Fibroblast of peridontal ligament (primary cell): ENCODE measurements at regions not wholly inside any gene's neighbourhood (a gene's known extent, or its start where the extent isn't known, plus 50 kb on each side); places are given as distances from the start of the nearest gene placed in this dataset.
A peak's percentile ranks its signal among the peaks of the same experiment; 100 is the strongest.
"Not testable (repeated sequence)": the region's sequence is repeated elsewhere in the genome, so short reads cannot be mapped to it uniquely, and the experiment has no call there.

Experiments used
- DNase-seq: peaks from one replicate; pipeline ENCODE4 v3.0.0-alpha.2; 2010; ENCODE audit errors: extremely low read depth

DNA sequence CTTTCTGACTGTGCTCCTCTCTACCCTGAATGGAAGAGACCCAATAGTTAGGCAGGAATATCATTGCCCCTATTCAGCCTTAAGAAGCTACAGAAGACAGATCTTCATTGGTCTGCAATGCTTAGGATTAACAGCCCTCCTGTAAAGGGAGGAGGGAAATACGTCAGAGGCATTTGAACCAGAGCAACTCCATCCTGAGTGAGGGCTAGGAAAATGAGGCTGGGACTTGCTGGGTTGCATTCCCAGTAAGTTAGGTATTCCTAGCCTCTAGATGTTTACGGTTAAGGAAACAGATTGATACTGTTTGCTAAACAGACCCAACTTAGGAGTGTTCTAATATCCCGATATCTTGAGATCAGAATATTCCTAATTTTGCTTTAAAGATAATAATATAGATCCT, 63.5 kb downstream of the PCDH18 start:
- no peak for DNase-seq

DNA sequence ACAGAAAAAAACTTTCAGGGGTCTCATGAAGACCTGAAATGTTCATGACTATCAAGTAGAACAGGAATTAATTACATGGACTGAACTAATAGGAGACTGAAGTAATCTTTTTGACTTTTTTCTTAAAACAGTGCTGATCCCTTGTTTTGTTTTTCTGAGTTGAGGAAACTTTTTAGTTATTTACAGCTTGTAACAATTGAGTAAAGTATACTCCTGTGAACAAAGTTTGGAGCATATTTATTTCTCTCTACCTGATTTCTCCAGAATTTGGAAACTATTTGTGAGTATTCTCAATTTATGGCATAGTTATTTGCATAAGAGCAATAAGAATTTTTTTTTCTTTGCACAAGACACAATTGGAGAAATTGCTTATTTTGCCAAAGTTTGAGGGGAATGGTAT, 64.8 kb downstream of the PCDH18 start:
- no peak for DNase-seq

DNA sequence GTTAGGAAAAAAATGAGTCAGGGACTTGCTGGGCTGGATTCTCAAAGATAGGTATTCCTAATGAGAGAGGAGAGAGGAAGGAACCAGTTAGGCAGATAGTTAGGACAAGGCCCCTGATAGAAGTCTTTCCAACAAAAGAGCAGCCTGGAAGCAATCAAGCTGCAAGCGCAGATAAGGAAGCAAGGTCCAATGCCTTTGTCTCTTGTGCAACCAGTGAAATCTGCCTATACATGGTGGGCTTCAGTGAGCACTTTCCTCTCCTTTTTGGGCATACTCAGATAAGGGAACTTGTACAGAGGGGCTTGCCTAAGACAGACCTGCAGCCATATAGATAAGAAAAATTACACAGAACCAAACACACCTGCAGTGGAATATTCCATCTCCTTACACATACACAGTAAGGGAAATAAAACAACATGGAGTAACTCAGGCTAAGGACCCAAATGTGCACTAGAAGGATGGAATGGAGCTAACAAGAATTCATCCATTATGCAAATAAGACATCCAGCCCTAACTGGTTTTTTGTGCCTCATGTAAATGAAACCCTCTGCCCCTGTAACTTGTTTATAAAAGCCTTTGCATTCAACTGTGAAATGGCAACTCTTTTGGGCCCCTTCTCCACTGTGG, 68.8 kb downstream of the PCDH18 start:
- no peak for DNase-seq

DNA sequence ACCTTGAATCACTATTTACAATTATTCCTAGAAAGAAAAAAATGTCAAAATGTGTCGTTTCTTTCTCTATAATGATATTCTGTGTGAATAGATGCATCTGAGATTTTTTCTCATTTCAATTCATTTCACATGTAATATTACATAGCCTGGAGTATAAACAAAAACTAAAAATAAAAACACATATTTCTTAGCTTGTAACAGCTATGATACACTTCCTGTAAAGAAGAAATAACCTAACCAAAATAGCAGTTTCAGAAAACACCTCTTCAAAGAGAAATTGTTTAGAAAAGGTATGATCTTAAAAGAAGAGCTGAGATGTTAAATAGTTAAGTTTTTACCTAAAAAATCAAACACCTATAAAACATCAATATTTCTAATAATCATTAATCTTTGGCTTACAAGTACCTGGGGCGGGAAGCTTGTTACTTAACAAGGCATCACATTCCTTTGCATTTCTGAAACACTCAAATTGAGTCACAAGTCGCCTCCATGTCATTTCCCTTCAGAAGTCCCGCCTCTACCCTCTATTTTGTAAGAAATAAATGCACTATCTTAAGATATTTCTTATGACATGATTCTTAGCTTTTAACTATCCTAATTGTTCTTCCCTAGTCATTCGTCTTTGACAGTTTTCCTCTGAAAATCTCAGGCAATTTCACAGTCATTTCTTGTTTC, 76.5 kb downstream of the PCDH18 start:
- DNase-seq, result no peak

DNA sequence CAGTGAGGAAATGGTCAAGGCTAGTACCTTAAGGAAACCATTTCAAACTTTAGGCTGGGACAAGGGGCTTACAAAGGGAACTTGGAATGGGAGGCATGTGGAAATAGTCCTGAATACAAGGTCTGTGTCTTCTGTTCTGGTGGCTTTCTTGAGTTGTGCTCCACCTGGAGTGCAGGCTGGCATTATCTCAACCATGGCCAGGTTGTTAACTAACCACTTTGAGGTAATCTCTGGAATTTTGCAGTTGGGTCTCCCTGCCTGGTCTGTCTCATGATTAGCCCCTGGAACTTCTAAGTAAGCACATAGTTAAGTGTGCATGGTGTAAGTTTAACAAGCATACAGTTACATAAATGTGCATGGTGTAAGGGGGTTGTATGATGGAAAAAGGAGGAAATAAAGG, 77.5 kb downstream of the PCDH18 start:
- no peak for DNase-seq

DNA sequence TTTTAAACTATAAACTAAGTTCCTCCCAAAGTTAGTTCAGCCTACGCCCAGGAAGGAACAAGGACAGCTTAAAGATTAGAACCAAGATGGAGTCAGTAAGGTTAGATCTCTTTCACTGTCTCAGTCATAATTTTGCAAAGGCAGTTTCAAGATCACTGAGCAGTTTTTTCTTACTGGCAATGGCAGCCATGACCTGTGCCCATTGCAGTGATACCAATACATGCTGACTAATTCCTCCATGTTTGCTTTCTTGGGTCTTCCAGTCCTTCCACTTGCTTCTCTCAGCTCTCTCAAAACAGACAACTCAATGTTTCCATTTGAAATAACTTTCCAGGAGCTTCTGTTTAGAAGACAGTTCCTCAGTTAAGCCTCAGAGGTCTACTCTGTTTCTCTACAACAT, 79.5 kb downstream of the PCDH18 start:
- no peak for DNase-seq

DNA sequence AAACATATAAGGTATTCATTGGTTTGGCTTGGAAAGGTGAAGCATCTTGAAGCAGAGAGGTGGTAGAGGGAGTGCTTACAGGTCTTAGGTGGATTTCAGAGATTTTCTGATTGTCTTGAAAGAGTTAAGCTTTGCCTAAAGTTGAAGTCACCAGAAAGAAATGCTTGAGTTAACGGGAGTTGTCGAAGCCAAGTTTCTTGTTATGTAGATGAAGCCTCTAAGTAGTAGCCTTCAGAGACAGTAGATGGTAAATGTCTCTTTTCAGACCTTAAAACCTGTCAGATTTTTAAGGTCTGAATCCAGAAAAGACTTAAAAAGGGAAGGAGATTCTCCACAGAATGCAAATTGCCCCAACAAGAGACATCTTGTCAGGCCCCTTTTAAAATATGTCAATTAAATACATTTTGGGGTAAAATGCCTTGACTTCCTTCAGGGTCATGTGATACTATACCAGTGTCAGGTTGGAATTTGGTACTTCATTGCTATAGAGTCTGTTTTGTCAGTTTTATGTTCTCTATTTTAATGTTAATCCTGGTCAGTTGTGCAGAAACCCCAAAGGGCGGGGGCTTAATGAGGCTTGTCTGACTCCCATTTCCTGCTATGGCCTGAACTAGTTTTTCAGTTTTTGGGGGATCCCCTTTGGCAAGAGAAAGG, 81.0 kb downstream of the PCDH18 start:
- DNase-seq, result peak; percentile 30

DNA sequence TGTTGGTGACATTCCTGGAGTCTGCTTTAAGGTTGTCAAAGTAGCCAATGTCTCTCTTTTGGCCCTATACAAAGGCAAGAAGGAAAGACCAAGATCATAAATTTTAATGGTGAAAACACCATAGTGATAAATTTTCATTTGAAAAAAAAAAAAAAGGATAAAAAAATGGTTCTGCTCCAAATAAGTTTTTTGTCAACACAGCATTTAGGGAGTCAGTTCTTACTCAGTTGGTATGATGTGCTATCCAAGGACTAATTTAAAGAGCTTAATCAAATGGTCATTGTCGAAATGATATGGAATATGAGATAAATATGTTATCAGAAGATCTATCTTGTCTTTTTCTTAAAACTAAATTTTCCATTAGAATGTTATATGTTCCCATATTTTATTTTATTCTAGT, 83.9 kb downstream of the PCDH18 start:
- DNase-seq, result no peak

DNA sequence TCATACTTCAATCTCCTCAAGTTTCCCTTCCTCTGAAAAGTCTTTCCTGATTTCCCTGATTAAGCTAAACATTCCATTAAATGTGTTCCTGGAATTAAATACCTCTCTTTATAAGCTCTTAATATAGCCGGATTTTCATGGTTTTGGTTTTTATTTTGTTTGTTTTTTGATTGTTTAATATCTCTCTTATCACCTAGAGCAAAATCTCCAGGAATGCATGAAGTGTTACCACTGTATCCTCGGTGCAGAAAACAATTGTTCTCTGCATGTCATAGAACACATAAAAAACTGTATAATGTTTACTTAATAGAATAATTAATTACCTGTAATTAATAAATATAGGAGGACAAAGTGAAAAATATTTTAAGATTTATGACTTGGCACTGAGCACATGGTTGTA, 86.2 kb downstream of the PCDH18 start:
- no peak for DNase-seq

DNA sequence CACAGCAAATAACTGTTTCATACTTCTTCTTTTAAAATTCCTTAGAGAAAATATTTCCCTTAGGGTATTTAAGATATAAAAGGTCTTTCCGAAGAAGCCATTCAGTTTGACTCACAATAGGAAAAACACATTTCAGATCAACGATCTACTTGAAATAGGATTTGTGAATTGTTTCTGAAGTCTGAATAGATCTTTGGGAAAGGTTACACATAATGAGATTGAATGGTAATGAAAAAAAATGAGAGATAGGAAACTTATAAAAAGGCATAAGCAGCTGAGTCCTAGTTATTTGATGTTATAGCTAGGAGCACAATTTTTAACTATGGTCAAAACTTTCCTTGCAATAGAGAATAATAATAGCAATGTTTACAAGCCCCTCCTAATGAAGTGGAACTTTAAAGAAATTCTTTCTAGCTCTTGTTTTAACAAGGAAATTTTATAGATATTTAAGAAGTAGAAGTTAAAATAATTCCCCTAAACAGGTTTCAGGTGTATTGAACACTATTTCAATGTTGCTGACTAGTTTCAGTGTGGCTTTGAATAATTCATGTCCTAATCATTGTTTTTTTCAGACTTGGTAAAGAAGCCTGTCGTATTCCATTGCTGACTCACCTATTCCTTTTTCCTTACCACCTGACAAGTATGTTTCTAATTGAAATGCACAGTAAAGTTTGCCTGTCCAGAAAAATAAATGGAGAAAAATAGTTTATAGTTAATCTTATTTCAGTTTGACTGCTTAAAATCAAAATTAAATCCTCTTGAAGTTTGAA, 89.1 kb downstream of the PCDH18 start:
- no peak for DNase-seq

DNA sequence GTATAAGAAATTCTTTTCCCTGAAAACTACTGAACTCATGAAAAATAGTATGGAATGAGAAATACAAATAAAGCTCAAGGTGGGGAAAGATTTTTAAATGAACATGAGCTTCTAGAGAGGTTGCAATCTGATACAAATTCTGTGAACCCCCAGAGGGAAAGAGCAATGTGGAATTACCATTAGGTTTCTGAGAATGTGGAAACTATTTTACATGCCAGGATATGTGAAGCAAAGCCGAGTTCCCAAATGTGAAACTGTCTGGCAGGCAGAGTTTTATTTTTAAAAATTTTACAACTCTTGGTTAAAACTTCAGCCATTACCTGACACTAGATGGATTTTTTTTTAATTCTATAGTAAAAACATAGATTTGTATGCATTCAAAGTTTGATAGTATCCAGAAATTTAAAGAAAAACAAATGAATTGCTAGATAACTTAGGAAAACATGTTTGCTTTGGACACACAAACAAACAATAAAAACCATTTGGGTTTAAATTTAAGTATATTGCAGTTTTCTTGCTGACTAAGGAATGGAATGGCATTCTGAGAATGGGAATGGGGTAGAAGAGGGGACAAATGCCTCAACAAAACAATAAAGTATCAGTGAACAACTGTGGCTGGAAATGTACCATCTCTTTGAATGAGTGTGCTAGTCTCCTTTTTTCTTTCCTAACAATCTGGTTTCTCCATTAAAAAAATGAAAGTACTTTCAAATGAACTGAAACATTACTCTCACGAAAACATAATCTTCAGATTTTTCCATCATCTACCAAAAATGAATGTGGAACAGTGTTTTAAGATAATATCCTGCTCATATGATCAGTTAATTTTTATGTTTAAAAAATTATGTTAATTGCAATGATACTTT, 99.6 kb downstream of the PCDH18 start:
- peak; percentile 77 for DNase-seq

DNA sequence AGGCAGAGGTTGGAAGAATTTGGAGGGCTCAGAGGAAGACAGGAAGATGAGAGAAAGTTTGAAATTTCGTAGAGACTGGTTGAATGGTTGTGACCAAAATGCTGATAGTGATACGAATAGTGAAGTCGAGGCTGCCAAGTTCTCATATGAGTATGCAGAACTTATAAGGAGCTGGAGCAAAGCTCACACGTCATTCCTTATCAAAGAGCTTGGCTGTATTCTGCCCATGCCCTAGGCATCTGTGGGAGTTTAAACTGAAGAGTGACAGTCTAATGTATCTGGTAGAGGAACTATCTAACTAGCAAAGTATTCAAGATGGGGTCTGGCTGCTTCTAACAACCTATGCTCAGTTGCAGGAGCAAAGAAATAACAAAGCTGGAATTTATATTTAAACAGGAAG, 102.1 kb downstream of the PCDH18 start:
- no peak for DNase-seq

DNA sequence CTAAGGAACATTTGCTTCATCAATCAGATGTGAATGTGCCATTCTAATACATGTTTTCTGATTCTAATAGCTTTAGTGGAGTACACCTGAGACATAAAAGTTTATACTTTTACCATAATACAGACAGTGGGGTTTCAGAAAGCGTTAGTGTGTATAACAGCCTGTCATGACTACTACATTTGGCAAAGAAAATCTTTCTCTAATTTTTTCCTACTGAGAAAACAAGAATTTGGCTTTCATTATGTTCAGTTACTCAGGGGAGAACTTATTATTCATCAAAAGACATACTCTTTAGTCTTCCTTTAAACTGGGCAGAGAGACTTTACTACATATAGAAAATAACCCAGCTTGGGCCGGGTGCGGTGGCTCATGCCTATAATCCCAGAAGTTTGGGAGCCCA, 104.9 kb downstream of the PCDH18 start:
- peak; percentile 59 for DNase-seq

DNA sequence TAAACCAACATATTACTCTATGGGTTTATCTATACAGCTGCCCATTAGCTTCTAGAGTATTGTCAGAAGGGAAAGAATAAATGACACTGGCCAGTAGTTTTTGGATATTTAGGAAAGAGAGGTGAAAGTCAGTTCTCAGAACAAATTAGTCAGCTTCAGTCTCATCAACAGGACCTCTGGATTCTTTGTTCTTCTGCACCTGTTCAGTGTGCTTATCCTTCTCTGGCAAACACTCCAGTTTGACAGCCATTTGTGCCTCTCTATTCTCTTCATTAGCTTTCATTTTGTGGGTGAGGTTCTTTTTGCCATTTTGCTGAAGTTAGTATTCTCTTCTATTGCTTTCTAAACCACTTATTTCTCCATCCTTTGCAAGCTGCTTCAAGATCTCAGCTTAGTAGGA, 107.0 kb downstream of the PCDH18 start:
- no peak for DNase-seq

DNA sequence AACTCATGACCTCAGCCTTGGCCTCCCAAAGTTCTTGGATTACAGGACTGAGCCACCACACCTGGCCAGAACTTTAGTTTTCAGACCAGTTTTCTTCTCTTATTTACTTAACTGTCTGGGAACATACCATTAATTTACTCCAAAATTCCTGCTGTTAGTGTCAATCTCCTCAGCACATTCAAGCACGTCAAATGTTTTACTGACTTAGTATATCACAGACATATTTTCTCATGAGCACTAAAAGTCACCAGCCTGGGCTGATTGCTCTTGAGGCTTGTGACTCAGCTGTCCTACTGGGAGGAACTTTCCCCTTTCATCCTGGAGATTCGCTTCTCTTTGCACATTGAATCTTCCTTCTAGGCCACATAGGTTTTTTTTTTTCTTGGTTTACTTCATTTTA, 109.6 kb downstream of the PCDH18 start:
- no peak for DNase-seq

DNA sequence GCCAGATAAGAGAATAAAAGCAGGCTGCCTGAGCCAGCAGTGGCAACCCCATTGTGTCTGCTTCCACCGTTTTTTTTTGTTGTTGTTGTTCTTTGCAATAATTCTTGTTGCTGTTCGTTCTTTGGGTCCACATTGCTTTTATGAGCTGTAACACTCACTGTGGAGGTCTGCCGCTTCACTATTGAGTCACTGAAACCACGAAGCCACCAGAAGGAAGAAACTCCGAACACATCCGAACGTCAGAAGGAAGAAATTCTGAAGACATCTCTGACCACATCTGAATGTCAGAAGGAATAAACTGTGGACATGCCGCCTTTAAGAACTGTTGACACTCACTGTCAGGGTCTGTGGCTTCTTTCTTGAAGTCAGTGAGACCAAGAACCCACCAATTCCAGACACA, 110.5 kb downstream of the PCDH18 start:
- DNase-seq, result peak; percentile 72

DNA sequence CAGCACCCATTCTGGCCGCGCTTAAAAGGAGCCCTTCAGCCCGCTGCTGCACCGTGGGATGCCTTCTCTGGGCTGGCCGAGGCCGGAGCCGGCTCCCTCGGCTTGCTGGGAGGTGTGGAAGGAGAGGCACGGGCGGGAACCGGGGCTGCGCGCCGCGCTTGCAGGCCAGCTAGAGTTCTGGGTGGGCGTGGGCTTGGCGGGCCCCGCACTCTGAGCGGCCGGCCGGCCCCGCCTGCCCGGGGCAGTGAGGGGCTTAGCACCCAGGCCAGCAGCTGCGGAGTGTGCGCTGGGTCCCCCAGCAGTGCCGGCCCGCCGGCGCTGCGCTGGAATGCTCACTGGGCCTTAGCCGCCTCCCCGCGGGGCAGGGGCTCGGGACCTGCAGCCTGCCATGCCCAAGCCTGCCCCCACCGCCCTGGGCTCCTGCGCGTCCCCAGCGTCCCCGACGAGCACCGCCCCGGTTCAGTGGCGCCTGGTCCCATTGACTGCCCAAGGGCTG, 111.3 kb downstream of the PCDH18 start:
- no peak for DNase-seq

DNA sequence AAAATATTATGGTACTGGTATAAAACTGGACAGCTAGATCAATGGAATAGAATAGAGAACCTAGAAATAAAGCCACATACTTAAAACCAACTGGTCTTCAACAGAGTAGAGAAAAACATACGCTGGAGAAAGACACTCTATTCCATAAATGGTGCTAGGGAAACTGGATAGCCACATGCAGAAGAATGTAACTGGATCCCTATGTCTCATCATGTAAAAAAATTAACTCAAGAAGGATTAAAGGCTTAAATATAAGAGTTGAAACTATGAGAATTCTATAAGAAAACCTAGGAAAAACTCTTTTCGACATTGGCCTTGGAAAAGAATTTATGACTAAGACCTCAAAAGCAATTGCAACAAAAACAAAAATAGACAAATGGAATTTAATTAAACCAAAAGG, 114.6 kb downstream of the PCDH18 start:
- peak; percentile 71 for DNase-seq

DNA sequence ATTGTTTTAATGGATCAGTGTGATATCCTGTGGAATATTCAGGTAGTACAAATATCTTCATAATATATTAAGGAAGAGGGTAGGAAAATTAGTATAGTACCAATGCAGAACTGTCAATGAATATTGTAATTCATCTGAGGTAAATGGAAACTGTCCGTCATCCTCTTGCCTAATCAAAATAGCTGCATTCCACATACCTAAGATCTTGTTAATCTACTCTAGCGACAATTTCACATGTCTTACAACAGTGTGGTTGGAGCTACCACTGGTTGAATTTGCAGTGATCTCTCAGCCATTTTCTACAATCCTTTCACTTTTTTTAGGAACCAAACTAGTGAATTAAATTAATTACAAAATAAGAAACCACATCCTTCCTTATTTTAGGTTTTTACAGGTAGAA, 117.5 kb downstream of the PCDH18 start:
- DNase-seq, result no peak

DNA sequence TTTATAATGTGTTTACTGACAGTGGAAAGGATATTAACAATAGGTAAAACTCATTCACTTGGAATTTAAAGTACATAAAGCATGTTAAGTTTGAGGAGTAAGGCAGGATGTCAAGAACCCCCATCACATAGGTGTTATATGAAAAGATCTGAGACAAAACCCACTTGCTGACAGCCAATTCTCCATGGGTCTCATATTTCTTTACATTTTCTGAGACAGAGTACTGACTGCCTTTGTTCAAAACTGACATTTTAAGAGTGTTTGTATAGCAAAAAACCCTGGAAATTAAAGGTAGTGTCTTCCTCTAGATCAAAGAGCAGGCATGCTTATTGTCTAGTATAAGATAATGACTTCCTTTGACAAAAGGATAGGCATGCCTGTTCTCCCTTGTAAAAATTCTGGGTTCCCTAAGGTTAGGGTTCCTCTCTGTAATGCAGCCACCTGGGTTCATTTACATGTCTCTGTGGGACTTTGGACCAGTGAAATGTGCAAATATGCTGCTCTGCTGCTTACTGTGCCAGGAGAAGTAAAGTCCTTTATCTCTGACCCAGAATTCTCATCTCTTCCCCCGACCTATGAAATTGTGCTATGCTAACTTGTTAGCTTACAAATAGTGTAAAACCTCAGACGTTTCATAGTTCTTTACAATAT, 123.6 kb downstream of the PCDH18 start:
- DNase-seq, result no peak

DNA sequence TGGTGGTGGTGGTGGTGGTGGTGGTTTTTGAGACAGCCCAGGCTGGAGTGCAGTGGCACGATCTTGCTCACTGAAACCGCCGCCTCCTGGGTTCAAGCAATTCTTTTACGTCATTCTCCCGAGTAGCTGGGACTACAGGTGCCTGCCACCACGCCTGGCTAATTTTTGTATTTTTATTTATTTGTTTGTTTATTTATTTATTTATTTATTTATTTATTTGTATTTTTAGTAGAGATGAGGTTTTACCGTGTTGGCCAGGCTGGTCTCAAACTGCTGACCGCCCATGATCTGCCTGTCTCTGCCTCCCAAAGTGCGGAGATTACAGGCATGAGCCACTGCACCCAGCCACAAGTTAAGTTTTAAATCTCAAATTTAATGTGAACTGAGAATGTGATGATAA, 126.5 kb downstream of the PCDH18 start:
- DNase-seq, result not testable (repeated sequence)
